NCI-H2171 treated with DMSO at 0.1 percent for 48 hours (cell line): ENCODE measurements at regions not wholly inside any gene's neighbourhood (a gene's known extent, or its start where the extent isn't known, plus 50 kb on each side); places are given as distances from the start of the nearest gene placed in this dataset.
"Not testable (repeated sequence)": the region's sequence is repeated elsewhere in the genome, so short reads cannot be mapped to it uniquely, and the experiment has no call there.

Experiments
- DNase-seq: peaks from one replicate; lab custom pipeline; 2025; lab: John Stamatoyannopoulos, UW

GRCh38 chr2:35314049-35314448 lies 1041.5 kb upstream of the CRIM1 start:
- DNase-seq, result no peak

GRCh38 chr2:35301369-35301768 lies 1054.2 kb upstream of the CRIM1 start:
- no peak for DNase-seq

GRCh38 chr2:35298493-35298892 lies 1057.1 kb upstream of the CRIM1 start:
- DNase-seq, result no peak

GRCh38 chr2:35297403-35297802 lies 1058.2 kb upstream of the CRIM1 start:
- DNase-seq, result no peak

GRCh38 chr2:35294636-35295263 lies 1060.8 kb upstream of the CRIM1 start:
- no peak for DNase-seq

GRCh38 chr2:35293261-35293660 lies 1062.3 kb upstream of the CRIM1 start:
- no peak for DNase-seq

GRCh38 chr2:35292199-35292598 lies 1063.4 kb upstream of the CRIM1 start:
- no peak for DNase-seq

- no peak for DNase-seq
These were observed 1073.9 kb upstream of the CRIM1 start for GRCh38 chr2:35281702-35282101.

GRCh38 chr2:35255826-35256225 lies 1099.8 kb upstream of the CRIM1 start:
- no peak for DNase-seq

GRCh38 chr2:35251156-35251555 lies 1104.4 kb upstream of the CRIM1 start:
- DNase-seq, result no peak

- DNase-seq, result no peak
These were observed 1108.9 kb upstream of the CRIM1 start for GRCh38 chr2:35246702-35247101.

GRCh38 chr2:35228584-35228983 lies 1127.0 kb upstream of the CRIM1 start:
- no peak for DNase-seq

GRCh38 chr2:35220461-35220860 lies 1135.1 kb upstream of the CRIM1 start:
- DNase-seq, result no peak

GRCh38 chr2:35204881-35205280 lies 1150.7 kb upstream of the CRIM1 start:
- no peak for DNase-seq

- DNase-seq, result no peak
These were observed 1151.3 kb upstream of the CRIM1 start for GRCh38 chr2:35204323-35204722.

- no peak for DNase-seq
These were observed 1156.3 kb upstream of the CRIM1 start for GRCh38 chr2:35199298-35199697.

GRCh38 chr2:35185861-35186412 lies 1169.6 kb upstream of the CRIM1 start:
- DNase-seq, result no peak

- DNase-seq, result no peak
These were observed 1171.1 kb upstream of the CRIM1 start for GRCh38 chr2:35184471-35184870.

- DNase-seq, result not testable (repeated sequence)
These were observed 1178.9 kb upstream of the CRIM1 start for GRCh38 chr2:35176726-35177125.

- DNase-seq, result no peak
These were observed 1180.7 kb upstream of the CRIM1 start for GRCh38 chr2:35174845-35175244.

- no peak for DNase-seq
These were observed 1182.9 kb upstream of the CRIM1 start for GRCh38 chr2:35172687-35173086.

GRCh38 chr2:35168351-35168750 lies 1187.2 kb upstream of the CRIM1 start:
- no peak for DNase-seq

- DNase-seq, result no peak
These were observed 1191.6 kb upstream of the CRIM1 start for GRCh38 chr2:35163948-35164347.

- no peak for DNase-seq
These were observed 1194.7 kb upstream of the CRIM1 start for GRCh38 chr2:35160871-35161270.
